GM12891 (cell line): ENCODE measurements at regions not wholly inside any gene's neighbourhood (a gene's known extent, or its start where the extent isn't known, plus 50 kb on each side); places are given as distances from the start of the nearest gene placed in this dataset.

Experiments used
- POU2F2 ChIP-seq: IDR thresholded peaks from 2 replicates; pipeline ENCODE4 v1.6.1; 2011; ENCODE audit warnings: low read depth, mild to moderate bottlenecking, control low read depth, low read length, moderate library complexity
- SPI1 ChIP-seq: IDR thresholded peaks from 2 replicates; pipeline ENCODE4 v1.6.1; 2011; ENCODE audit warnings: low read depth, low read length, control low read depth

DNA sequence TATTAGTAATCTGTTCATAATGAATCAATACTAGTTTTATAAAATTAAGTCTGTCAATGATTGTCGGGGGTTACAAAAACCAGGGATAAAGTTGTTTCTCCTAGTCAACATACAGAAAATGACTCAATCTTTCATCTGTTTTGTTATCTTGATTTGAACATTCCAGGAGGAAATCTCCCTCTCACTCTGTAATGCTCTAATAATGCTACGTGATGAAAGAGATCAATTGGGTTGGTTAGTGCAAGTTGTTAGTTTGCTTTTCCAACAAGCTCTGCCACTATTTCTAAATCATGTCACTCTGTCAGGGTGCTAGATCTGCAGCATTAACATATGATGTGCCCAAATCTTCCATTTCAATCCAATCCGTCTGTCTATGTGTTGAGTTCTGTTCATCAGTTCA, 379.5 kb upstream of the GJE1 start:
- no peak for TF ChIP-seq POU2F2
- TF ChIP-seq SPI1: no peak
